GM12878 (cell line): ENCODE measurements at regions not wholly inside any gene's neighbourhood (a gene's known extent, or its start where the extent isn't known, plus 50 kb on each side); places are given as distances from the start of the nearest gene placed in this dataset.

Experiments
- ATAC-seq: fragments of 200-7000 bp; cut with Tn5 transposase; 3 replicates; pipeline ENCODE4 v1.9.1; 2020; ENCODE audit warnings: mild to moderate bottlenecking, moderate library complexity
- BruUV-seq: library from RNA; stranded (reverse); fragments of 400-500 nt; replicated peaks from 2 replicates; lab custom pipeline; 2021; lab: Mats Ljungman, UMichigan
- CTCF ChIA-PET: fragments of 300-600 bp; sonication (Branson Sonifier 250); formaldehyde crosslinking; extraction: SDS; loops from one replicate; lab custom pipeline; 2021; ENCODE audit warnings: inconsistent platforms; lab: Yijun Ruan, JAX
- POLR2A ChIA-PET: fragments of 350-600 bp; formaldehyde crosslinking; extraction: SDS; loops from one replicate; lab custom pipeline; 2021; ENCODE audit warnings: inconsistent platforms; lab: Charles Lee
- RAD21 ChIA-PET: fragments of 300-600 bp; sonication (Branson Sonifier 250); formaldehyde crosslinking; loops from one replicate; lab custom pipeline; 2023; ENCODE audit warnings: antibody characterized with exemption; ENCODE audit not compliant: unreplicated experiment; lab: Charles Lee
- SMC1A ChIA-PET: fragments of 300-600 bp; sonication (Branson Sonifier 250); formaldehyde crosslinking; loops from one replicate; lab custom pipeline; 2023; ENCODE audit not compliant: unreplicated experiment, uncharacterized antibody; lab: Charles Lee
- DNase-seq: peaks from one replicate; pipeline ENCODE4 v3.0.0-alpha.2; 2011; ENCODE audit warnings: low read depth, low spot score
- FAIRE-seq: peaks from 3 replicates; lab custom pipeline; 2011; peaks lifted over from hg19 to GRCh38; lab: Jason Lieb, UNC
- H2AFZ ChIP-seq: 2 replicates; pipeline ENCODE4 v1.6.0; 2011; ENCODE audit warnings: low read depth, low read length, control low read depth; ENCODE audit not compliant: control insufficient read depth
- H3K27ac ChIP-seq: 2 replicates; pipeline ENCODE4 v1.5.1; 2011; ENCODE audit warnings: control low read depth; ENCODE audit not compliant: control insufficient read depth, insufficient read depth
- H3K27me3 ChIP-seq, 2 experiments: replicated peaks in 1 of 2; 2 replicates each; pipeline versions ENCODE4 v1.6.0 to v1.6.1; 2011; ENCODE audit warnings: low read length in 1 of 2; ENCODE audit not compliant: control insufficient read depth in 2 of 2, insufficient read depth in 2 of 2
- H3K36me3 ChIP-seq, 2 experiments: 2 replicates each; pipeline ENCODE4 v1.5.1; 2011; ENCODE audit warnings: low read length in 1 of 2; ENCODE audit not compliant: control insufficient read depth in 2 of 2, insufficient read depth in 2 of 2
- H3K4me1 ChIP-seq: 2 replicates; pipeline ENCODE4 v1.6.1; 2011; ENCODE audit warnings: mild to moderate bottlenecking, low read length, moderate library complexity, mixed read lengths; ENCODE audit not compliant: control insufficient read depth, insufficient read depth
- H3K4me2 ChIP-seq: 2 replicates; pipeline ENCODE4 v1.6.0; 2011; ENCODE audit warnings: control low read depth; ENCODE audit not compliant: control insufficient read depth, insufficient read depth
- H3K4me3 ChIP-seq: fragments of 200-600 bp; sonication (generic); 2 replicates; pipeline ENCODE4 v1.5.1; 2016
- H3K79me2 ChIP-seq: 2 replicates; pipeline ENCODE4 v1.6.0; 2011; ENCODE audit warnings: low read length; ENCODE audit not compliant: control insufficient read depth, insufficient read depth
- H3K9ac ChIP-seq: 2 replicates; pipeline ENCODE4 v1.8.0; 2011; ENCODE audit warnings: low read length, control low read depth, mixed read lengths; ENCODE audit not compliant: control insufficient read depth, insufficient read depth
- H3K9me3 ChIP-seq: replicated peaks from 3 replicates; pipeline ENCODE4 v1.5.1; 2011; ENCODE audit warnings: mild to moderate bottlenecking, low read length; ENCODE audit not compliant: control insufficient read depth, insufficient read depth
- H4K20me1 ChIP-seq: 2 replicates; pipeline ENCODE4 v1.6.0; 2011; ENCODE audit not compliant: control insufficient read depth, insufficient read depth
- ATF2 ChIP-seq: IDR thresholded peaks from 2 replicates; pipeline ENCODE4 v1.6.1; 2012; ENCODE audit warnings: low read length, inconsistent platforms
- CHD2 ChIP-seq: IDR thresholded peaks from 2 replicates; pipeline ENCODE4 v1.6.1; 2011; ENCODE audit warnings: low read depth, low read length, improper control_type of control experiment, borderline replicate concordance
- EED ChIP-seq: sonication (generic); IDR thresholded peaks from 2 replicates; pipeline ENCODE4 v1.6.1; 2016; ENCODE audit warnings: antibody characterized with exemption, low read depth
- ESRRA ChIP-seq: IDR thresholded peaks from 2 replicates; pipeline ENCODE4 v1.6.1; 2012; ENCODE audit warnings: mild to moderate bottlenecking, low read length, improper control_type of control experiment
- HDAC6 ChIP-seq: fragments of 200-600 bp; sonication (generic); IDR thresholded peaks from one replicate; pipeline ENCODE4 v1.8.0; 2017; ENCODE audit warnings: antibody characterized with exemption; ENCODE audit not compliant: unreplicated experiment
- PBX3 ChIP-seq: IDR thresholded peaks from 2 replicates; pipeline ENCODE4 v1.6.1; 2011; ENCODE audit warnings: mild to moderate bottlenecking, low read depth, low read length, moderate library complexity; ENCODE audit not compliant: insufficient replicate concordance
- POLR2AphosphoS2 ChIP-seq: IDR thresholded peaks from 2 replicates; pipeline ENCODE4 v1.6.1; 2011; ENCODE audit warnings: low read depth, mild to moderate bottlenecking, low read length, improper control_type of control experiment, moderate library complexity
- WGBS: methylation state at CpG from one replicate; pipeline ENCODE4 v1.1.6; 2016; ENCODE audit warnings: low lambda C conversion rate; ENCODE audit not compliant: insufficient replicate concordance, insufficient coverage; ENCODE audit errors: missing lambda C conversion rate; 5-methylcytosine and 5-hydroxymethylcytosine counted together
- in situ Hi-C: fragments of 300-500 bp; cut with MboI; formaldehyde crosslinking; loops from 9 replicates; pipeline ENCODE4 v1.14.3; 2018; ENCODE audit warnings: mixed read lengths
- intact Hi-C: fragments of 100-400 bp; cut with micrococcal nuclease; formaldehyde crosslinking; loops from one replicate; pipeline ENCODE4 v1.14.2; 2022; ENCODE audit not compliant: unreplicated experiment
- TF ChIP-seq, protein P1 (sequence below): IDR thresholded peaks from 2 replicates; pipeline ENCODE4 v1.6.1; 2012; ENCODE audit warnings: low read depth, low read length, improper control_type of control experiment

- H4K20me1 ChIP-seq, result no peaks in the 10 kb centered on the region
- no TSS peak for BruUV-seq
- ChIA-PET CTCF (no interaction called here), RAD21 (no interaction called here), POLR2A (interaction anchor here (1.1 kb wide), 1 partner anchor 7 kb away, joined by 3 read pairs; no protein-coding TSS in a partner anchor), SMC1A (no interaction called here)
- DNase-seq (no peak), ATAC-seq (no peak), FAIRE-seq (no peak)
- TF ChIP-seq HDAC6 (no peak), POLR2AphosphoS2 (no peak), CHD2 (no peak)
- H2AFZ ChIP-seq, result no peak overlapping the region
- H3K4me1 ChIP-seq, result no peaks in the 10 kb centered on the region
- H3K4me3 ChIP-seq, result no peak overlapping the region
- intact Hi-C loops, result no loop called here
- WGBS, result 27% methylated on average over 6 of the region's 6 CpGs
- in situ Hi-C loops, result no loop called here
- no peak overlapping the region for H3K27ac ChIP-seq
- no peaks in the 10 kb centered on the region for H3K36me3 ChIP-seq
- no peak overlapping the region for H3K4me2 ChIP-seq
- H3K9ac ChIP-seq, result no peak overlapping the region
- no peaks in the 10 kb centered on the region for H3K79me2 ChIP-seq
- no peaks in the 10 kb centered on the region for H3K9me3 ChIP-seq
- no peaks in the 10 kb centered on the region; a peak in 1 of 4 replicates for H3K27me3 ChIP-seq
Measured at GRCh38 chr1:90384193-90384592, 332.9 kb downstream of the BARHL2 start.

DNA sequence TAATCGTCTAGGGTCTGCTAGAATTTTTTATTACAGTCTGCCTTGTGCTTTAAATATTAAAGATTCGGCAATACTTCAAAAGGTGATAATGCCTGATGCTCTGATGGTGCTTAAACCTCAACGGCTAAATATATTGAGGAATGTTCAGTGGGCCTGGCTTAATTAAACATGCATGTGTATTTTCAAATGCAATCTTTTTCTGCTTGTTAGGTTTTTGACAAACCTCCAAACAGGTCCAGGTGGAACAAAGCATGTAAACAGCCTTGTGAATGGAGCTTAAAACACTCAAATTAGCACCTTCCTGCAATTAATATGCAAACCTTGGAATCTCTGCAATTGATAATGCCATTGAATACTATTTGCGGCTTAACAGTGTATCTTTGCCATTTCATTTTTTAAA, 334.9 kb downstream of the BARHL2 start:
- CTCF ChIA-PET, result interaction anchor here (2.0 kb wide), 1 partner anchor 19 kb away, joined by 4 read pairs; no protein-coding TSS in a partner anchor
- RAD21 ChIA-PET, result no interaction called here
- no peak for FAIRE-seq

More for the DNA sequence above, 334.9 kb downstream of the BARHL2 start:
- no peak overlapping the region for H3K4me2 ChIP-seq
- DNase-seq, result no peak
- WGBS, result 35% methylated on average over 4 of the region's 4 CpGs
- no peaks in the 10 kb centered on the region for H4K20me1 ChIP-seq
- no peaks in the 10 kb centered on the region for H3K4me1 ChIP-seq
- no peak overlapping the region for H3K4me3 ChIP-seq
- in situ Hi-C loops (no loop called here), intact Hi-C loops (no loop called here)
- H3K27me3 ChIP-seq, result no peaks in the 10 kb centered on the region; a peak in 1 of 4 replicates
- no peak overlapping the region for H3K27ac ChIP-seq
- ChIA-PET SMC1A (interaction anchor here (0.7 to 1.5 kb wide), 3 partner anchors 11 to 42 kb away, joined by 3 to 6 read pairs (median 4); no protein-coding TSS in a partner anchor), POLR2A (no interaction called here)
- no peak for TF ChIP-seq ESRRA
- no peak for TF ChIP-seq EED
- TF ChIP-seq PBX3, result no peak
- TF ChIP-seq ATF2, result no peak
- TF ChIP-seq, protein P1, sequence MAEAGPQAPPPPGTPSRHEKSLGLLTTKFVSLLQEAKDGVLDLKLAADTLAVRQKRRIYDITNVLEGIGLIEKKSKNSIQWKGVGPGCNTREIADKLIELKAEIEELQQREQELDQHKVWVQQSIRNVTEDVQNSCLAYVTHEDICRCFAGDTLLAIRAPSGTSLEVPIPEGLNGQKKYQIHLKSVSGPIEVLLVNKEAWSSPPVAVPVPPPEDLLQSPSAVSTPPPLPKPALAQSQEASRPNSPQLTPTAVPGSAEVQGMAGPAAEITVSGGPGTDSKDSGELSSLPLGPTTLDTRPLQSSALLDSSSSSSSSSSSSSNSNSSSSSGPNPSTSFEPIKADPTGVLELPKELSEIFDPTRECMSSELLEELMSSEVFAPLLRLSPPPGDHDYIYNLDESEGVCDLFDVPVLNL, result no peak
- no TSS peak for BruUV-seq
- no peak overlapping the region for H2AFZ ChIP-seq
- ATAC-seq, result no peak
- H3K79me2 ChIP-seq, result no peaks in the 10 kb centered on the region
- no peaks in the 10 kb centered on the region for H3K9me3 ChIP-seq
- no peaks in the 10 kb centered on the region for H3K36me3 ChIP-seq
- no peak overlapping the region for H3K9ac ChIP-seq
